GM18858 (cell line): ENCODE measurements at regions not wholly inside any gene's neighbourhood (a gene's known extent, or its start where the extent isn't known, plus 50 kb on each side); places are given as distances from the start of the nearest gene placed in this dataset.

Experiments used
- ATAC-seq: cut with Tn5 transposase; IDR thresholded peaks from one replicate; pipeline ENCODE4 v1.9.1; 2021; ENCODE audit not compliant: unreplicated experiment

GRCh38 chr5:168007286-168007685 is 284.2 kb upstream of the WWC1 start:
- no peak for ATAC-seq

GRCh38 chr5:168008555-168008954 is 282.9 kb upstream of the WWC1 start:
- no peak for ATAC-seq

- ATAC-seq = no peak
Observed at GRCh38 chr5:168011096-168011495, 280.3 kb upstream of the WWC1 start.

- ATAC-seq = no peak
Observed at GRCh38 chr5:168012006-168012405, 279.4 kb upstream of the WWC1 start.

- ATAC-seq = no peak
Observed at GRCh38 chr5:168013546-168013945, 277.9 kb upstream of the WWC1 start.

GRCh38 chr5:168014433-168015123 is 276.9 kb upstream of the WWC1 start:
- ATAC-seq = no peak

GRCh38 chr5:168015506-168015905 is 275.9 kb upstream of the WWC1 start:
- no peak for ATAC-seq

- ATAC-seq = no peak
Observed at GRCh38 chr5:168017313-168017712, 274.1 kb upstream of the WWC1 start.

GRCh38 chr5:168019143-168019542 is 272.3 kb upstream of the WWC1 start:
- no peak for ATAC-seq

- no peak for ATAC-seq
Observed at GRCh38 chr5:168020542-168021294, 270.7 kb upstream of the WWC1 start.

GRCh38 chr5:168022446-168023169 is 268.8 kb upstream of the WWC1 start:
- no peak for ATAC-seq

- ATAC-seq = no peak
Observed at GRCh38 chr5:168023191-168023590, 268.3 kb upstream of the WWC1 start.

- no peak for ATAC-seq
Observed at GRCh38 chr5:168024306-168024705, 267.1 kb upstream of the WWC1 start.

- ATAC-seq = no peak
Observed at GRCh38 chr5:168027007-168027406, 264.4 kb upstream of the WWC1 start.

- no peak for ATAC-seq
Observed at GRCh38 chr5:168030912-168031311, 260.5 kb upstream of the WWC1 start.

- ATAC-seq = no peak
Observed at GRCh38 chr5:168031614-168032013, 259.8 kb upstream of the WWC1 start.

GRCh38 chr5:168039039-168039438 is 252.4 kb upstream of the WWC1 start:
- no peak for ATAC-seq

- no peak for ATAC-seq
Observed at GRCh38 chr5:168039566-168040248, 251.7 kb upstream of the WWC1 start.

GRCh38 chr5:168041583-168041982 is 249.9 kb upstream of the WWC1 start:
- no peak for ATAC-seq

- ATAC-seq = no peak
Observed at GRCh38 chr5:168042284-168043068, 249.0 kb upstream of the WWC1 start.

GRCh38 chr5:168046163-168046562 is 245.3 kb upstream of the WWC1 start:
- ATAC-seq = no peak
